Erythroblast (primary cell): ENCODE measurements at regions not wholly inside any gene's neighbourhood (a gene's known extent, or its start where the extent isn't known, plus 50 kb on each side); places are given as distances from the start of the nearest gene placed in this dataset.

ENCODE experiments used
- DNase-seq, 2 experiments: peaks; one replicate each; lab custom pipeline; 2025; lab: John Stamatoyannopoulos, UW
- GATA1 ChIP-seq: IDR thresholded peaks from 2 replicates; pipeline ENCODE4 v1.6.1; 2011; ENCODE audit warnings: low read depth, mild to moderate bottlenecking, control low read depth, low read length, moderate library complexity
- POLR2A ChIP-seq: IDR thresholded peaks from 2 replicates; pipeline ENCODE4 v1.6.1; 2011; ENCODE audit warnings: mild to moderate bottlenecking, low read length

GRCh38 chr22:47287516-47287915 is 525.1 kb downstream of the TBC1D22A start:
- DNase-seq = no peak
- no peak for TF ChIP-seq POLR2A
- no peak for TF ChIP-seq GATA1

DNA sequence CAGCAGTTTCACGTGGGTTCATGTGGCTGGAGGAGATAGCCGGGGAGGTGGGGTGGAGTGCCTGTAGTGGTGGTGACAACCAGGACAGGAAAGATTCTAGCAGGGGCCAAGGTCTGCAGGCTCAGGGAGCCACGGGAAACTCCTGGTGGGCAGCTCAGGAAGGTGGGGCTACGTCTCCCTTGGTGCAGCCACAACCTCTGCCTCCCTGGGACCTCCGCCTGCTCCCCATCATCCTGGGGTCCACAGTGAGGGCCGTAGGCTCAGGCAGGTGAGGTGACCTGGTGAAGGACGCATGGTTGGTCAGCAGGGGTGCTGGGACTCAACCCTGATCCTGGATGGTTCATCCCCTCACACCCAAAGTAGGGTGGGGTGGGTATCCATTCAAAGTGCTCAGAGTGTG is 524.1 kb downstream of the TBC1D22A start:
- no peak for DNase-seq
- TF ChIP-seq GATA1 = no peak
- TF ChIP-seq POLR2A = no peak

DNA sequence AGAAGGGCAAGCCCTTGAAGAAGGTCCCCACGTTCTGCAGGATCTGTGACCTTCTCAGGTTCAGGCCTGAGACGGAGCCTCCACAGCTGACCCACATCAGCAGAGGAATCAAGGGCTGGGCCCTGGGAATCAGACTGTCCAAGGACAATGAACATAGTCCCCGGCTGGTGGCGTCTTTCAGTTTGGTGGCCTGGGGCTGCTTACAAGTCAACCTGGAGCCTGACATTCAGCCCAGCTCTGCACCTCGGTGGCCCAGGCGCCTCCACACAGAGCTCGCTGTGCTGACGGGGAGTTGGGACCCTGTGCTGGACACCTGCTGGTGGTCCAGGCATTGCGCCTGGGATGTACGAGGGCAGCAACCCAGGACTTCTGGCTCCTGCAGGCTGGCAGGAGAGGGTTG is 523.5 kb downstream of the TBC1D22A start:
- no peak for DNase-seq
- TF ChIP-seq POLR2A (no peak), GATA1 (no peak)

DNA sequence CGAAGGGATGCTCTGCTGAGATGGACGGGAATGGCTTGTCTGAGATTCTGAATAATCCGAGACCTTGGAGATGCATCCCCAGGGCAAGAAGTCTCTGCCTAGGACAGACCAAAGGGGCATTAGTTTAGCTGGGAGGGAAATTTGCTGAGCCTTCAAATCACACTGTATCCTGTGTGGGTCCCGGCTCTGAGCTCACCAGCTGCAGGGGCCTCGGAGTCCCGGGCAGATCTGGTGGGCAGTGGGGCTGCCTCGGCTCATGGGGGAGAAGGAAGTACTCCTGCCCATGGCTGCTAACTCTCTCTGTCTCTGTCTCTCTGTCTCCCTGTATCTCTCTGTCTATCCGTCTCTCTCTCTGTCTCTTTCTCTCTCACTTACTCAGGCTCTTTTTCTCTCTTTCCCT is 522.4 kb downstream of the TBC1D22A start:
- TF ChIP-seq POLR2A (no peak), GATA1 (no peak)
- DNase-seq = no peak

DNA sequence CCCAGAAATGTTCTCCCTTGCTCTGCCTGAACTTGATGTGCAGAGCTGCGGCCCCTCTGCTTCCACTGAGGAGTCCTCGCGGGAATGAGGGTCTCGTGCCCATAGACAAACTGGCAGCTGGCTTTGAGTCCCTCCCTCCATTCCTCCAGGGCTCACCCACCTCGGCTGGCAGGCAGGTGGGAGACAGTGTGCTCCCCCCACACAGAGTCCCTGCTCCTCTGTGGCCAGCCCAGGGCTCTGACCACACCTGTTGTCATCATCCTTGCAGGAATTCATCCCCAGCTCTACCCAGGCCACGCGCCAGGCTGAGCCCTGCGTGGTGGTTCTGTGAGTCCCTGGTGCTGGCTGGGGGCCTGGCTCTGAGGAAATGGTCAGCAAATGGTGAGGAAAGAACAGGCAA is 521.9 kb downstream of the TBC1D22A start:
- no peak for DNase-seq
- TF ChIP-seq GATA1 (no peak), POLR2A (no peak)

GRCh38 chr22:47283616-47284270 is 521.3 kb downstream of the TBC1D22A start:
- no peak for DNase-seq
- no peak for TF ChIP-seq GATA1
- TF ChIP-seq POLR2A = no peak

- DNase-seq = no peak
- TF ChIP-seq GATA1 (no peak), POLR2A (no peak)
Observed at GRCh38 chr22:47282851-47283250, 520.4 kb downstream of the TBC1D22A start.

- no peak for TF ChIP-seq GATA1
- no peak for TF ChIP-seq POLR2A
- no peak for DNase-seq
Observed at GRCh38 chr22:47282366-47282765, 519.9 kb downstream of the TBC1D22A start.

DNA sequence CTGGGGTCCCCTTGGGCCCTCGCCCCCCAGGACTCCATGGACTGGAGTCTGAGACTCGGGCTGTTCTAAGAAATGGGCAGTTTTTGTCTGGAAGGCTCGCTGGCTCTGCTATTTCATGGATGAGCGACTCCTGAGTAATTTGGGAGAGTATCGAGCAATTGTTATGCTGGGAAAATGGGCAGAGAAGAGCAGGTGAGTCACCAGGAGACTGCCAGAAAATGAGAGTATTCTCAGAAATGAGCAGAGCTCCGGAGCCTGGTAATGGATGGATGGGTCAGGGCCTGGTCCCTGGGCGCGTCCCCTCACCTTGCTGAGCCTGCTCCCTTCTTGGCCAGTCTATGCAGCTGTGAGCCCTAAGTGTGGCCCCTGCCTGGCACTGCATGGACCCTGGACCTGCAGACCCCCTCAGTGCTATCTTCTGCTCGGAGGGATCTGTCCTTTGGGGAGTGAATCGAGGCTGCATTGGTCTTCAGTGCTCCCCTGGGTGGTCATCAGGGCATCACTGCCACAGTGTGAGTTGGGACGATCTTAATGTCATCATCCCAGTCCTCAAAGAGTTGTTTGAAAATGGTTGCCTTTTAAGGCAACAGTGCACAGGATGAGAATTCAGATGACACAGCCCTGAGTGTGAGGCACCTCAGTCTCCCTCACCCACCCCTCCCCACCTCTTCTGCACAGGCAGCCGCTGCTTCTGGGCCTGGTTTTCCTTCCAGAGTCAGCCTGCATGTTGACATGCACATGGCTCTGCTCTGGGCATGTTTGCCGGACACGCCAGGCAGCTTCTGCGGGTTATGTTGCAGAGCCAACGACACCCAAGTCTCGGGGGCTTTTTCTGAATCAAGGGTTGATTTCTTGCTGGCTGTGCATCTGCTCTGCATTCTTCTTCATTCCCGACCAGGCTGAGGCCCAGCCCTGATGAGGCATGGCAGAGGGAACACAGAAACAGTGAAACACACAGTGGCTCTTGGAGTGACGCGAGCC is 519.0 kb downstream of the TBC1D22A start:
- TF ChIP-seq GATA1 (no peak), POLR2A (no peak)
- no peak for DNase-seq

DNA sequence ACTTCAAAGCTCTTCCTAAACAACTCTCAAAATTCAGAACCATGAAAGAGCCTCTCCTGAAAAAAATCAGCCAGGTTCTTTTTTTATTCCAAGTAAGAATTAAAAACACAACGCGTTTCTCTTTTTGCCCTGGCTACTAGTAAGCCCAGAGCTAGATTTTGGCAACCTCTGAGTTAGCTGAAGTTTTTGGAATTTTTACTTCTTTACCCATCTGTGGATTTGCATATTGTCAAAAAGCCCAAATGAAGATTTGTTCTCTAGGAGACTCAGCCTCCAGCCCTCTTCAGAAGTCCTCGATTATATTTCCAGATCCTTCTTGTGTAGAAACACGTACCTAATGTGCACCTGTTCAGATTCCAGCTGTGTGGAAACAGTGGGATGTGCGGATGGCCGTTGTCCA is 517.9 kb downstream of the TBC1D22A start:
- DNase-seq = no peak
- TF ChIP-seq POLR2A (no peak), GATA1 (no peak)

- no peak for DNase-seq
- no peak for TF ChIP-seq POLR2A
- no peak for TF ChIP-seq GATA1
Observed at GRCh38 chr22:47279746-47280145, 517.3 kb downstream of the TBC1D22A start.

- DNase-seq = no peak
- TF ChIP-seq GATA1 (no peak), POLR2A (no peak)
Observed at GRCh38 chr22:47279337-47279736, 516.9 kb downstream of the TBC1D22A start.

DNA sequence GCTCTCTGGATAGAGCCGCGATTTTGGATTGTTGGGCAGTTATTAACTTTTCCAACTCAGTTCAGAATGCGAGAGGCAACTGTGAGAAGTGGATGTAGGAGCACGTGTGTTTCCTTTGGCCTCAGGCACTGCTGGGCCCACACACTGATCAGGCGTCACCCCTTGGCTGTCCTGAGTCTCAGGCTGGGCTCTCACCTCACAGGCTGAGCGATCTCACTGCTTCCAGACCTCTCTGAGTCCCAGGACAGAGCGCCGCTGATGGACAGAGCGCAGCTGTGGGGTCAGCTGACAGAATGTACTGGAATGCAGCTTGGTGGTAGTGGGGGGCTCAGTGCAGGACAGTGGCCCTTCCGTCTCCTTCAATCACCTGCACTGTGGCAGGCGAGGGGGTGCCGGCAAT is 516.2 kb downstream of the TBC1D22A start:
- TF ChIP-seq GATA1 = no peak
- TF ChIP-seq POLR2A = no peak
- no peak for DNase-seq

- no peak for DNase-seq
- TF ChIP-seq POLR2A (no peak), GATA1 (no peak)
Observed at GRCh38 chr22:47277531-47277930, 515.1 kb downstream of the TBC1D22A start.

- TF ChIP-seq POLR2A (no peak), GATA1 (no peak)
- no peak for DNase-seq
Observed at GRCh38 chr22:47276991-47277390, 514.5 kb downstream of the TBC1D22A start.
